K562 (cell line): ENCODE measurements at regions not wholly inside any gene's neighbourhood (a gene's known extent, or its start where the extent isn't known, plus 50 kb on each side); places are given as distances from the start of the nearest gene placed in this dataset.

Experiments
- ATAC-seq: fragments of 200-7000 bp; cut with Tn5 transposase; 3 replicates; pipeline ENCODE4 v1.9.1; 2020; ENCODE audit warnings: moderate library complexity
- BruUV-seq: library from RNA; stranded (reverse); fragments of 400-500 nt; replicated peaks from 2 replicates; lab custom pipeline; 2021; lab: Mats Ljungman, UMichigan
- CTCF ChIA-PET: fragments of 300-600 bp; formaldehyde crosslinking; extraction: SDS; loops from one replicate; lab custom pipeline; 2021; ENCODE audit warnings: low intra/inter-chr PET ratio; lab: Yijun Ruan, JAX
- POLR2A ChIA-PET: fragments of 300-600, 350-650 bp; sonication (Branson Sonifier 250); formaldehyde crosslinking; extraction: SDS; loops from one replicate; lab custom pipeline; 2021; ENCODE audit warnings: antibody characterized with exemption, inconsistent platforms; lab: Yijun Ruan, JAX
- DNase-seq, 4 experiments: peaks; one replicate each; pipeline versions ENCODE4 v3.0.0 to v3.0.0-alpha.2; 2011 to 2018; ENCODE audit warnings: low spot score in 3 of 4, mixed read lengths in 3 of 4; ENCODE audit errors: extremely low read depth in 1 of 4
- FAIRE-seq: peaks from 2 replicates; lab custom pipeline; 2011; peaks lifted over from hg19 to GRCh38; lab: Jason Lieb, UNC
- H2AFZ ChIP-seq: 2 replicates; pipeline ENCODE4 v1.6.0; 2011; ENCODE audit warnings: low read depth, low read length, control low read depth, inconsistent platforms
- H3K27ac ChIP-seq: fragments of 200-600 bp; 3 replicates; pipeline ENCODE4 v1.8.0; 2011; ENCODE audit warnings: low read depth, mild to moderate bottlenecking, control low read depth, inconsistent platforms, low read length, moderate library complexity, mixed read lengths; ENCODE audit errors: extremely low read depth
- H3K27me3 ChIP-seq, 2 experiments: fragments of 300-600 bp in 1 of 2; 2 replicates in 1 of 2; 3 replicates in 1 of 2; pipeline versions ENCODE4 v1.6.0 to v1.8.0; 2011; ENCODE audit warnings: inconsistent platforms in 2 of 2, low read length in 2 of 2, mild to moderate bottlenecking in 1 of 2, mixed read lengths in 1 of 2, moderate library complexity in 1 of 2; ENCODE audit not compliant: control insufficient read depth in 2 of 2, insufficient read depth in 2 of 2
- H3K36me3 ChIP-seq: fragments of 300-600 bp; 3 replicates; pipeline ENCODE4 v1.8.0; 2011; ENCODE audit warnings: mild to moderate bottlenecking, low read length, inconsistent platforms; ENCODE audit not compliant: control insufficient read depth, insufficient read depth
- H3K4me1 ChIP-seq, 2 experiments: fragments of 200-600 bp in 1 of 2; replicated peaks in 1 of 2; 2 replicates in 1 of 2; 3 replicates in 1 of 2; pipeline versions ENCODE4 v1.5.1 to v1.8.0; 2011; ENCODE audit warnings: inconsistent platforms in 2 of 2, low read length in 2 of 2, mild to moderate bottlenecking in 1 of 2, mixed read lengths in 1 of 2, moderate library complexity in 1 of 2; ENCODE audit not compliant: control insufficient read depth in 2 of 2, insufficient read depth in 2 of 2
- H3K4me2 ChIP-seq: 2 replicates; pipeline ENCODE4 v1.6.1; 2011; ENCODE audit warnings: low read length, control low read depth, inconsistent platforms, mixed read lengths; ENCODE audit not compliant: insufficient read depth
- H3K4me3 ChIP-seq: fragments of 200-600 bp; sonication (generic), shearing (Covaris generic); 2 replicates; pipeline ENCODE4 v1.5.1; 2016; ENCODE audit warnings: control low read depth, inconsistent platforms
- H3K79me2 ChIP-seq: fragments of 200-600 bp; 3 replicates; pipeline ENCODE4 v1.8.0; 2011; ENCODE audit warnings: low read length, inconsistent platforms; ENCODE audit not compliant: control insufficient read depth, insufficient read depth
- H3K9ac ChIP-seq, 2 experiments: 2 replicates each; pipeline versions ENCODE4 v1.6.0 to v1.6.1; 2011; ENCODE audit warnings: low read depth in 2 of 2, low read length in 2 of 2, control low read depth in 1 of 2, inconsistent platforms in 1 of 2, mild to moderate bottlenecking in 1 of 2, mixed read lengths in 1 of 2; ENCODE audit not compliant: insufficient read depth in 1 of 2
- H3K9me1 ChIP-seq: one replicate; pipeline ENCODE4 v1.6.0; 2011; ENCODE audit warnings: inconsistent platforms, mild to moderate bottlenecking, low read length, moderate library complexity; ENCODE audit not compliant: control insufficient read depth, insufficient read depth
- H3K9me3 ChIP-seq: replicated peaks from 2 replicates; pipeline ENCODE4 v1.5.1; 2011; ENCODE audit warnings: low read depth, low read length, inconsistent platforms; ENCODE audit not compliant: control insufficient read depth, insufficient read depth
- H4K20me1 ChIP-seq: replicated peaks from 2 replicates; pipeline ENCODE4 v1.6.1; 2011; ENCODE audit warnings: low read length, inconsistent platforms, mixed read lengths; ENCODE audit not compliant: control insufficient read depth, insufficient read depth
- CAMTA2 ChIP-seq: fragments of 250-450 bp; sonication (Bioruptor Pico); conservative IDR thresholded peaks from 2 replicates; pipeline ENCODE4 v1.5.1; 2022
- CBX3 ChIP-seq, 2 experiments: IDR thresholded peaks; 1 replicate in 1 of 2; 2 replicates in 1 of 2; pipeline ENCODE4 v1.6.1; 2012; ENCODE audit warnings: inconsistent platforms in 2 of 2, low read length in 2 of 2, borderline replicate concordance in 1 of 2, control low read depth in 1 of 2
- EWSR1 ChIP-seq: fragments of 450-650 bp; IDR thresholded peaks from 2 replicates; pipeline ENCODE4 v1.6.1; 2018; ENCODE audit warnings: borderline replicate concordance, mild to moderate bottlenecking, low read depth, moderate library complexity; ENCODE audit not compliant: partially characterized antibody
- LARP7 ChIP-seq: fragments of 450-650 bp; IDR thresholded peaks from 2 replicates; pipeline ENCODE4 v1.6.1; 2016
- NR4A1 ChIP-seq, 2 experiments: fragments of 250-450 bp in 1 of 2; fragments of 450-650 bp in 1 of 2; sonication (Bioruptor Pico) in 1 of 2; IDR thresholded peaks; 2 replicates each; pipeline versions ENCODE4 v1.4.0 to v1.6.1; 2016 to 2020; ENCODE audit warnings: mild to moderate bottlenecking in 2 of 2, missing compliant biosample characterization in 1 of 2, missing genetic modification characterization in 1 of 2, moderate library complexity in 1 of 2
- SMARCB1 ChIP-seq: IDR thresholded peaks from 2 replicates; pipeline ENCODE4 v1.6.1; 2011; ENCODE audit warnings: improper control_type of control experiment, low read depth; ENCODE audit not compliant: insufficient read length
- SUPT5H ChIP-seq: fragments of 450-650 bp; IDR thresholded peaks from 2 replicates; pipeline ENCODE4 v1.6.1; 2016
- ZNF274 ChIP-seq: IDR thresholded peaks from 2 replicates; pipeline ENCODE4 v1.6.1; 2011; ENCODE audit warnings: low read depth, mild to moderate bottlenecking, low read length, moderate library complexity, borderline replicate concordance
- ZNF561 ChIP-seq: fragments of 450-650 bp; formaldehyde crosslinking; conservative IDR thresholded peaks from 2 replicates; pipeline ENCODE4 v1.4.0; 2020; ENCODE audit warnings: mild to moderate bottlenecking, moderate library complexity
- ZNF695 ChIP-seq: fragments of 450-650 bp; formaldehyde crosslinking; IDR thresholded peaks from 2 replicates; pipeline ENCODE4 v1.4.0; 2020; ENCODE audit warnings: mild to moderate bottlenecking, moderate library complexity
- WGBS: fragments of 100-300 bp; shearing (Covaris generic); methylation state at CpG from one replicate; pipeline ENCODE4 v1.1.6; 2016; ENCODE audit warnings: low coverage, mixed read lengths; ENCODE audit not compliant: insufficient coverage; ENCODE audit errors: missing lambda C conversion rate; 5-methylcytosine and 5-hydroxymethylcytosine counted together
- in situ Hi-C: fragments of 300-500 bp; cut with MboI; formaldehyde crosslinking; loops from 4 replicates; pipeline ENCODE4 v1.15.0; 2018; ENCODE audit warnings: inconsistent platforms, mixed read lengths
- intact Hi-C: fragments of 100-400 bp; cut with micrococcal nuclease; formaldehyde crosslinking; loops from 2 replicates; pipeline ENCODE4 v1.14.2; 2022
- TF ChIP-seq, protein P1 (sequence below): conservative IDR thresholded peaks from 2 replicates; pipeline ENCODE4 v1.6.1; 2011; ENCODE audit warnings: low read depth, mild to moderate bottlenecking, low read length; ENCODE audit not compliant: control insufficient read depth
- TF ChIP-seq, protein P2 (sequence below): sonication (generic); formaldehyde crosslinking; IDR thresholded peaks from 2 replicates; pipeline ENCODE4 v1.8.1; 2023; ENCODE audit warnings: mild to moderate bottlenecking, missing genetic modification reagents
- TF ChIP-seq, protein P3 (sequence below): fragments of 150-350 bp; conservative IDR thresholded peaks from 2 replicates; pipeline ENCODE4 v1.6.1; 2014; ENCODE audit warnings: low read length

DNA sequence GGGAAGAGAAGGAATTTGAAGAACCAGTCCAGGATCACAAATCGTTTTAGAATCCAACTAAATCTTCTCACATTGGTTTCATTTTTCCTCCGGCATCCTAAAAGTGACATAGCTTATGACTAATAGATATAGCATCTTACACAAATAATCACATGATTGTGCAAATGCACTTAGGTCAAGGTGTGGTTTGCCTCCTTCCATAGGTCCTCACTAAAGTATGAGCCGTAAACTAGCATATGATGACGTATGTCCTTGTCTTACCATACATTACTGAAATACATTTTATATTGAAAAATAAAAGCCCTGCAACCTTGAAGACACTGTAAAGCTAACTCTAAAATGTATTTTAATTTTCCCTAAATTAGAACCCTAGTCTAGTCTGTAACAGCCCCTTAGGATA, 362.7 kb upstream of the ADAMTS16 start:
- Histone ChIP-seq H3K36me3 (no peaks in the 10 kb centered on the region), H3K4me3 (no peak overlapping the region), H3K79me2 (no peaks in the 10 kb centered on the region), H3K27me3 (no peaks in the 10 kb centered on the region), H3K27ac (no peak overlapping the region), H3K4me2 (no peak overlapping the region), H3K9me3 (0 out of 2 replicates have a peak, but pooled peaks cover 2% of the 10 kb centered on the region), H2AFZ (no peak overlapping the region), H3K9ac (no peak overlapping the region), H3K4me1 (no peaks in the 10 kb centered on the region), H3K9me1 (no peaks in the 10 kb centered on the region), H4K20me1 (no peaks in the 10 kb centered on the region)
- BruUV-seq: no TSS peak
- 4% methylated on average over 4 of the region's 4 CpGs for WGBS
- in situ Hi-C loops: no loop called here
- DNase-seq: no peak
- CTCF ChIA-PET: no interaction called here
- POLR2A ChIA-PET: no interaction called here
- intact Hi-C loops: no loop called here
- FAIRE-seq: no peak
- ATAC-seq: no peak
- TF ChIP-seq CAMTA2 (CRISPR knock-in tag) (no peak), SMARCB1 (no peak), SUPT5H (no peak), ZNF695 (CRISPR knock-in tag) (no peak), CBX3 (IDR thresholded peaks at IDR 0.05; ENCODE audit: borderline replicate concordance in 1 of 2, low read length in 2 of 2) (no peak), ZNF274 (no peak), EWSR1 (no peak), ZNF561 (CRISPR knock-in tag) (no peak), NR4A1 (CRISPR knock-in tag; IDR thresholded peaks at IDR 0.05) (no peak), NR4A1 (tag; IDR thresholded peaks at IDR 0.05) (no peak), LARP7 (no peak)
- TF ChIP-seq, protein P1, sequence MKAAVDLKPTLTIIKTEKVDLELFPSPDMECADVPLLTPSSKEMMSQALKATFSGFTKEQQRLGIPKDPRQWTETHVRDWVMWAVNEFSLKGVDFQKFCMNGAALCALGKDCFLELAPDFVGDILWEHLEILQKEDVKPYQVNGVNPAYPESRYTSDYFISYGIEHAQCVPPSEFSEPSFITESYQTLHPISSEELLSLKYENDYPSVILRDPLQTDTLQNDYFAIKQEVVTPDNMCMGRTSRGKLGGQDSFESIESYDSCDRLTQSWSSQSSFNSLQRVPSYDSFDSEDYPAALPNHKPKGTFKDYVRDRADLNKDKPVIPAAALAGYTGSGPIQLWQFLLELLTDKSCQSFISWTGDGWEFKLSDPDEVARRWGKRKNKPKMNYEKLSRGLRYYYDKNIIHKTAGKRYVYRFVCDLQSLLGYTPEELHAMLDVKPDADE: no peak
- TF ChIP-seq, protein P2, sequence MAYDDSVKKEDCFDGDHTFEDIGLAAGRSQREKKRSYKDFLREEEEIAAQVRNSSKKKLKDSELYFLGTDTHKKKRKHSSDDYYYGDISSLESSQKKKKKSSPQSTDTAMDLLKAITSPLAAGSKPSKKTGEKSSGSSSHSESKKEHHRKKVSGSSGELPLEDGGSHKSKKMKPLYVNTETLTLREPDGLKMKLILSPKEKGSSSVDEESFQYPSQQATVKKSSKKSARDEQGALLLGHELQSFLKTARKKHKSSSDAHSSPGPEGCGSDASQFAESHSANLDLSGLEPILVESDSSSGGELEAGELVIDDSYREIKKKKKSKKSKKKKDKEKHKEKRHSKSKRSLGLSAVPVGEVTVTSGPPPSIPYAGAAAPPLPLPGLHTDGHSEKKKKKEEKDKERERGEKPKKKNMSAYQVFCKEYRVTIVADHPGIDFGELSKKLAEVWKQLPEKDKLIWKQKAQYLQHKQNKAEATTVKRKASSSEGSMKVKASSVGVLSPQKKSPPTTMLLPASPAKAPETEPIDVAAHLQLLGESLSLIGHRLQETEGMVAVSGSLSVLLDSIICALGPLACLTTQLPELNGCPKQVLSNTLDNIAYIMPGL (CRISPR knock-in tag): no peak
- TF ChIP-seq, protein P3, sequence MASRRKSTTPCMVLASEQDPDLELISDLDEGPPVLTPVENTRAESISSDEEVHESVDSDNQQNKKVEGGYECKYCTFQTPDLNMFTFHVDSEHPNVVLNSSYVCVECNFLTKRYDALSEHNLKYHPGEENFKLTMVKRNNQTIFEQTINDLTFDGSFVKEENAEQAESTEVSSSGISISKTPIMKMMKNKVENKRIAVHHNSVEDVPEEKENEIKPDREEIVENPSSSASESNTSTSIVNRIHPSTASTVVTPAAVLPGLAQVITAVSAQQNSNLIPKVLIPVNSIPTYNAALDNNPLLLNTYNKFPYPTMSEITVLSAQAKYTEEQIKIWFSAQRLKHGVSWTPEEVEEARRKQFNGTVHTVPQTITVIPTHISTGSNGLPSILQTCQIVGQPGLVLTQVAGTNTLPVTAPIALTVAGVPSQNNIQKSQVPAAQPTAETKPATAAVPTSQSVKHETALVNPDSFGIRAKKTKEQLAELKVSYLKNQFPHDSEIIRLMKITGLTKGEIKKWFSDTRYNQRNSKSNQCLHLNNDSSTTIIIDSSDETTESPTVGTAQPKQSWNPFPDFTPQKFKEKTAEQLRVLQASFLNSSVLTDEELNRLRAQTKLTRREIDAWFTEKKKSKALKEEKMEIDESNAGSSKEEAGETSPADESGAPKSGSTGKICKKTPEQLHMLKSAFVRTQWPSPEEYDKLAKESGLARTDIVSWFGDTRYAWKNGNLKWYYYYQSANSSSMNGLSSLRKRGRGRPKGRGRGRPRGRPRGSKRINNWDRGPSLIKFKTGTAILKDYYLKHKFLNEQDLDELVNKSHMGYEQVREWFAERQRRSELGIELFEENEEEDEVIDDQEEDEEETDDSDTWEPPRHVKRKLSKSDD: no peak
